GM12878 (cell line): ENCODE measurements at regions not wholly inside any gene's neighbourhood (a gene's known extent, or its start where the extent isn't known, plus 50 kb on each side); places are given as distances from the start of the nearest gene placed in this dataset.

Source experiments
- ATAC-seq: fragments of 200-7000 bp; cut with Tn5 transposase; 3 replicates; pipeline ENCODE4 v1.9.1; 2020; ENCODE audit warnings: mild to moderate bottlenecking, moderate library complexity
- BruUV-seq: library from RNA; stranded (reverse); fragments of 400-500 nt; replicated peaks from 2 replicates; lab custom pipeline; 2021; lab: Mats Ljungman, UMichigan
- CTCF ChIA-PET: fragments of 300-600 bp; sonication (Branson Sonifier 250); formaldehyde crosslinking; extraction: SDS; loops from one replicate; lab custom pipeline; 2021; ENCODE audit warnings: inconsistent platforms; lab: Yijun Ruan, JAX
- POLR2A ChIA-PET: fragments of 350-600 bp; formaldehyde crosslinking; extraction: SDS; loops from one replicate; lab custom pipeline; 2021; ENCODE audit warnings: inconsistent platforms; lab: Charles Lee
- RAD21 ChIA-PET: fragments of 300-600 bp; sonication (Branson Sonifier 250); formaldehyde crosslinking; loops from one replicate; lab custom pipeline; 2023; ENCODE audit warnings: antibody characterized with exemption; ENCODE audit not compliant: unreplicated experiment; lab: Charles Lee
- SMC1A ChIA-PET: fragments of 300-600 bp; sonication (Branson Sonifier 250); formaldehyde crosslinking; loops from one replicate; lab custom pipeline; 2023; ENCODE audit not compliant: unreplicated experiment, uncharacterized antibody; lab: Charles Lee
- DNase-seq: peaks from one replicate; pipeline ENCODE4 v3.0.0-alpha.2; 2011; ENCODE audit warnings: low read depth, low spot score
- FAIRE-seq: peaks from 3 replicates; lab custom pipeline; 2011; peaks lifted over from hg19 to GRCh38; lab: Jason Lieb, UNC
- H2AFZ ChIP-seq: 2 replicates; pipeline ENCODE4 v1.6.0; 2011; ENCODE audit warnings: low read depth, low read length, control low read depth; ENCODE audit not compliant: control insufficient read depth
- H3K27ac ChIP-seq: 2 replicates; pipeline ENCODE4 v1.5.1; 2011; ENCODE audit warnings: control low read depth; ENCODE audit not compliant: control insufficient read depth, insufficient read depth
- H3K27me3 ChIP-seq, 2 experiments: replicated peaks in 1 of 2; 2 replicates each; pipeline versions ENCODE4 v1.6.0 to v1.6.1; 2011; ENCODE audit warnings: low read length in 1 of 2; ENCODE audit not compliant: control insufficient read depth in 2 of 2, insufficient read depth in 2 of 2
- H3K36me3 ChIP-seq, 2 experiments: 2 replicates each; pipeline ENCODE4 v1.5.1; 2011; ENCODE audit warnings: low read length in 1 of 2; ENCODE audit not compliant: control insufficient read depth in 2 of 2, insufficient read depth in 2 of 2
- H3K4me1 ChIP-seq: 2 replicates; pipeline ENCODE4 v1.6.1; 2011; ENCODE audit warnings: mild to moderate bottlenecking, low read length, moderate library complexity, mixed read lengths; ENCODE audit not compliant: control insufficient read depth, insufficient read depth
- H3K4me2 ChIP-seq: 2 replicates; pipeline ENCODE4 v1.6.0; 2011; ENCODE audit warnings: control low read depth; ENCODE audit not compliant: control insufficient read depth, insufficient read depth
- H3K4me3 ChIP-seq: fragments of 200-600 bp; sonication (generic); 2 replicates; pipeline ENCODE4 v1.5.1; 2016
- H3K79me2 ChIP-seq: 2 replicates; pipeline ENCODE4 v1.6.0; 2011; ENCODE audit warnings: low read length; ENCODE audit not compliant: control insufficient read depth, insufficient read depth
- H3K9ac ChIP-seq: 2 replicates; pipeline ENCODE4 v1.8.0; 2011; ENCODE audit warnings: low read length, control low read depth, mixed read lengths; ENCODE audit not compliant: control insufficient read depth, insufficient read depth
- H3K9me3 ChIP-seq: replicated peaks from 3 replicates; pipeline ENCODE4 v1.5.1; 2011; ENCODE audit warnings: mild to moderate bottlenecking, low read length; ENCODE audit not compliant: control insufficient read depth, insufficient read depth
- H4K20me1 ChIP-seq: 2 replicates; pipeline ENCODE4 v1.6.0; 2011; ENCODE audit not compliant: control insufficient read depth, insufficient read depth
- ATF7 ChIP-seq: fragments of 450-650 bp; IDR thresholded peaks from 2 replicates; pipeline ENCODE4 v1.6.1; 2016; ENCODE audit warnings: low read depth, mild to moderate bottlenecking
- CREB1 ChIP-seq: IDR thresholded peaks from 2 replicates; pipeline ENCODE4 v1.6.1; 2012; ENCODE audit warnings: low read depth, mild to moderate bottlenecking, inconsistent platforms
- GABPA ChIP-seq: IDR thresholded peaks from 2 replicates; pipeline ENCODE4 v1.6.1; 2014; ENCODE audit warnings: antibody characterized with exemption, low read depth, mild to moderate bottlenecking, inconsistent platforms
- MTA3 ChIP-seq: IDR thresholded peaks from 2 replicates; pipeline ENCODE4 v1.6.1; 2012; ENCODE audit warnings: low read length, inconsistent platforms, borderline replicate concordance
- NFXL1 ChIP-seq: fragments of 450-650 bp; IDR thresholded peaks from 2 replicates; pipeline ENCODE4 v1.6.1; 2017; ENCODE audit warnings: antibody characterized with exemption, mild to moderate bottlenecking, borderline replicate concordance
- SMARCA5 ChIP-seq: fragments of 450-650 bp; IDR thresholded peaks from 2 replicates; pipeline ENCODE4 v1.6.1; 2017; ENCODE audit warnings: mild to moderate bottlenecking
- ZNF217 ChIP-seq: fragments of 450-650 bp; IDR thresholded peaks from 2 replicates; pipeline ENCODE4 v1.6.1; 2017; ENCODE audit warnings: antibody characterized with exemption, mild to moderate bottlenecking
- ZNF24 ChIP-seq: fragments of 450-650 bp; IDR thresholded peaks from 2 replicates; pipeline ENCODE4 v1.6.1; 2017; ENCODE audit warnings: antibody characterized with exemption, mild to moderate bottlenecking
- WGBS: methylation state at CpG from one replicate; pipeline ENCODE4 v1.1.6; 2016; ENCODE audit warnings: low lambda C conversion rate; ENCODE audit not compliant: insufficient replicate concordance, insufficient coverage; ENCODE audit errors: missing lambda C conversion rate; 5-methylcytosine and 5-hydroxymethylcytosine counted together
- in situ Hi-C: fragments of 300-500 bp; cut with MboI; formaldehyde crosslinking; loops from 9 replicates; pipeline ENCODE4 v1.14.3; 2018; ENCODE audit warnings: mixed read lengths
- intact Hi-C: fragments of 100-400 bp; cut with micrococcal nuclease; formaldehyde crosslinking; loops from one replicate; pipeline ENCODE4 v1.14.2; 2022; ENCODE audit not compliant: unreplicated experiment
- TF ChIP-seq, protein P1 (sequence below): IDR thresholded peaks from 2 replicates; pipeline ENCODE4 v1.6.1; 2012; ENCODE audit warnings: mild to moderate bottlenecking, low read depth, low read length

DNA sequence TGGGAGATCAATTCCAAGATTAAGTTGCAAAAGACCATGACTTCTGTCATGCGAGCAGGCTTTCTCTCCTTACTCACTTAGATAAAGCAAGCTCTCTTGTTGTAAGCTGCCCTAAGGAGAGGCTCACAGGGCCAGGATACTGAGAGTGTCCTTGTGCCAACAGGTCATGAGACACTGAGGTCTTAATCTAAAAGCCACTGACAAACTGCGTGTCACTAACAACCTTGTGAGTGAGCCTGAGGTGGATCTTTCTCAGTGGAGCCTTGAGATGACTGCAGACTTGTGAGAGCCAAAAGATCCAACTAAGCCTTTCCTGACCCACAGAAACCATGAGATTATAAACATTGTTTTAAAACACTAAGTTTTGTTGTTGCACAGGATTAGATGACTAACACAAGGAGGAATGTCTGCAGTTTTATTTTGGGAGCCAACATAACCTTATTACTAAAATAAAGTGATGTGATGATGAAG lies 170.5 kb downstream of the SLC39A8 start:
- no peak for DNase-seq
- SMC1A ChIA-PET = no interaction called here
- no peaks in the 10 kb centered on the region for H4K20me1 ChIP-seq
- ATAC-seq = no peak
- POLR2A ChIA-PET = no interaction called here
- no TSS peak for BruUV-seq
- H3K27me3 ChIP-seq = no peaks in the 10 kb centered on the region
- no peaks in the 10 kb centered on the region for H3K79me2 ChIP-seq
- no peak overlapping the region for H3K9ac ChIP-seq
- TF ChIP-seq ATF7 (no peak), ZNF24 (no peak), SMARCA5 (no peak), CREB1 (no peak), MTA3 (no peak), NFXL1 (no peak), GABPA (no peak), ZNF217 (no peak)
- TF ChIP-seq, protein P1, sequence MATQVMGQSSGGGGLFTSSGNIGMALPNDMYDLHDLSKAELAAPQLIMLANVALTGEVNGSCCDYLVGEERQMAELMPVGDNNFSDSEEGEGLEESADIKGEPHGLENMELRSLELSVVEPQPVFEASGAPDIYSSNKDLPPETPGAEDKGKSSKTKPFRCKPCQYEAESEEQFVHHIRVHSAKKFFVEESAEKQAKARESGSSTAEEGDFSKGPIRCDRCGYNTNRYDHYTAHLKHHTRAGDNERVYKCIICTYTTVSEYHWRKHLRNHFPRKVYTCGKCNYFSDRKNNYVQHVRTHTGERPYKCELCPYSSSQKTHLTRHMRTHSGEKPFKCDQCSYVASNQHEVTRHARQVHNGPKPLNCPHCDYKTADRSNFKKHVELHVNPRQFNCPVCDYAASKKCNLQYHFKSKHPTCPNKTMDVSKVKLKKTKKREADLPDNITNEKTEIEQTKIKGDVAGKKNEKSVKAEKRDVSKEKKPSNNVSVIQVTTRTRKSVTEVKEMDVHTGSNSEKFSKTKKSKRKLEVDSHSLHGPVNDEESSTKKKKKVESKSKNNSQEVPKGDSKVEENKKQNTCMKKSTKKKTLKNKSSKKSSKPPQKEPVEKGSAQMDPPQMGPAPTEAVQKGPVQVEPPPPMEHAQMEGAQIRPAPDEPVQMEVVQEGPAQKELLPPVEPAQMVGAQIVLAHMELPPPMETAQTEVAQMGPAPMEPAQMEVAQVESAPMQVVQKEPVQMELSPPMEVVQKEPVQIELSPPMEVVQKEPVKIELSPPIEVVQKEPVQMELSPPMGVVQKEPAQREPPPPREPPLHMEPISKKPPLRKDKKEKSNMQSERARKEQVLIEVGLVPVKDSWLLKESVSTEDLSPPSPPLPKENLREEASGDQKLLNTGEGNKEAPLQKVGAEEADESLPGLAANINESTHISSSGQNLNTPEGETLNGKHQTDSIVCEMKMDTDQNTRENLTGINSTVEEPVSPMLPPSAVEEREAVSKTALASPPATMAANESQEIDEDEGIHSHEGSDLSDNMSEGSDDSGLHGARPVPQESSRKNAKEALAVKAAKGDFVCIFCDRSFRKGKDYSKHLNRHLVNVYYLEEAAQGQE = no peak
- H3K27ac ChIP-seq = no peak overlapping the region
- H3K4me3 ChIP-seq = no peak overlapping the region
- H3K36me3 ChIP-seq = no peaks in the 10 kb centered on the region
- CTCF ChIA-PET = no interaction called here
- in situ Hi-C loops (no loop called here), intact Hi-C loops (no loop called here)
- WGBS = 56% methylated on average over 2 of the region's 2 CpGs
- FAIRE-seq = no peak
- RAD21 ChIA-PET = no interaction called here
- H3K4me2 ChIP-seq = no peak overlapping the region
- no peak overlapping the region for H2AFZ ChIP-seq
- H3K4me1 ChIP-seq = no peaks in the 10 kb centered on the region
- H3K9me3 ChIP-seq = no peaks in the 10 kb centered on the region
